ENCODE measurements at regions not wholly inside any gene's neighbourhood (a gene's known extent, or its start where the extent isn't known, plus 50 kb on each side); places are given as distances from the start of the nearest gene placed in this dataset.
"Not testable (repeated sequence)": the region's sequence is repeated elsewhere in the genome, so short reads cannot be mapped to it uniquely, and the experiment has no call there.

GRCh38 chr5:130845049-130845765, 319.8 kb downstream of the HINT1 start:
- TF ChIP-seq CTCF (IDR thresholded peaks at IDR 0.05), result no peak
- H3K27me3 ChIP-seq, result no peaks in the 10 kb centered on the region
- H3K27ac ChIP-seq, result no peak overlapping the region
- DNase-seq, result no peak
- no peak overlapping the region for H3K4me3 ChIP-seq
- intact Hi-C loops (cut with DNase I; ENCODE audit: low total_unique reads), result no loop called here
- H3K9me3 ChIP-seq, result peaks cover 0 to 4% (median 0%) of the 10 kb centered on the region in 3 donors
- no peaks in the 10 kb centered on the region for H3K4me1 ChIP-seq
- H3K36me3 ChIP-seq, result no peaks in the 10 kb centered on the region

- no peaks in the 10 kb centered on the region for H3K27me3 ChIP-seq
- peaks cover 0 to 4% (median 0%) of the 10 kb centered on the region in 3 donors for H3K9me3 ChIP-seq
- no peak overlapping the region for H3K27ac ChIP-seq
- no peak for TF ChIP-seq CTCF (IDR thresholded peaks at IDR 0.05)
- intact Hi-C loops (cut with DNase I; ENCODE audit: low total_unique reads), result no loop called here
- H3K4me1 ChIP-seq, result no peaks in the 10 kb centered on the region
- H3K4me3 ChIP-seq, result peak overlapping the region; percentile 7 to 23
- DNase-seq, result no peak
- H3K36me3 ChIP-seq, result no peaks in the 10 kb centered on the region
Measured at GRCh38 chr5:130836729-130837649, 328.1 kb downstream of the HINT1 start.

- H3K27me3 ChIP-seq; intact Hi-C loops (cut with DNase I; ENCODE audit: low total_unique reads); H3K36me3 ChIP-seq; H3K27ac ChIP-seq; H3K9me3 ChIP-seq; DNase-seq; H3K4me1 ChIP-seq; H3K4me3 ChIP-seq: not testable (repeated sequence)
Measured at GRCh38 chr5:130817598-130818384, 347.3 kb downstream of the HINT1 start.

- H3K27ac ChIP-seq, result no peak overlapping the region
- no peak for TF ChIP-seq CTCF (IDR thresholded peaks at IDR 0.05)
- no peaks in the 10 kb centered on the region for H3K27me3 ChIP-seq
- no peak overlapping the region for H3K4me3 ChIP-seq
- no peaks in the 10 kb centered on the region for H3K36me3 ChIP-seq
- no peaks in the 10 kb centered on the region for H3K9me3 ChIP-seq
- intact Hi-C loops (cut with DNase I; ENCODE audit: low total_unique reads), result no loop called here
- no peaks in the 10 kb centered on the region for H3K4me1 ChIP-seq
- no peak for DNase-seq
Measured at GRCh38 chr5:130815246-130815645, 349.8 kb downstream of the HINT1 start.

GRCh38 chr5:130808691-130809090, 356.4 kb downstream of the HINT1 start:
- Histone ChIP-seq H3K27me3 (no peaks in the 10 kb centered on the region), H3K4me3 (no peak overlapping the region), H3K36me3 (no peaks in the 10 kb centered on the region), H3K4me1 (no peaks in the 10 kb centered on the region), H3K9me3 (no peaks in the 10 kb centered on the region), H3K27ac (no peak overlapping the region)
- intact Hi-C loops (cut with DNase I; ENCODE audit: low total_unique reads), result no loop called here
- TF ChIP-seq CTCF (IDR thresholded peaks at IDR 0.05), result no peak
- DNase-seq, result no peak

All from tibial artery (tissue), 4 donors.